Ectodermal cell (in vitro differentiated cells): ENCODE measurements at regions not wholly inside any gene's neighbourhood (a gene's known extent, or its start where the extent isn't known, plus 50 kb on each side); places are given as distances from the start of the nearest gene placed in this dataset.

ENCODE experiments used
- H3K27ac ChIP-seq: 2 replicates; pipeline ENCODE4 v1.7.0; 2013; ENCODE audit warnings: mild to moderate bottlenecking, low read depth, low read length; ENCODE audit not compliant: insufficient read depth, poor library complexity, severe bottlenecking
- H3K27me3 ChIP-seq: 2 replicates; pipeline ENCODE4 v1.7.0; 2013; ENCODE audit warnings: mild to moderate bottlenecking, low read length; ENCODE audit not compliant: insufficient read depth, control insufficient read depth, poor library complexity, severe bottlenecking
- H3K36me3 ChIP-seq: one replicate; pipeline ENCODE4 v1.7.0; 2013; ENCODE audit warnings: low read length; ENCODE audit not compliant: control insufficient read depth, insufficient read depth
- H3K4me1 ChIP-seq: one replicate; pipeline ENCODE4 v1.7.0; 2013; ENCODE audit warnings: low read length; ENCODE audit not compliant: control insufficient read depth, insufficient read depth
- H3K4me3 ChIP-seq: 2 replicates; pipeline ENCODE4 v1.7.0; 2013; ENCODE audit warnings: low read depth, low read length, control low read depth; ENCODE audit not compliant: insufficient read depth
- H3K9me3 ChIP-seq: 2 replicates; pipeline ENCODE4 v1.7.0; 2013; ENCODE audit warnings: mild to moderate bottlenecking, low read length, moderate library complexity; ENCODE audit not compliant: control insufficient read depth
- WGBS, 2 experiments: methylation state at CpG; one replicate each; pipeline ENCODE4 v1.1.7; 2013; ENCODE audit warnings: missing lambda C conversion rate in 2 of 2; 5-methylcytosine and 5-hydroxymethylcytosine counted together

GRCh38 chr1:30250338-30250983 is 472.9 kb downstream of the MATN1 start:
- no peaks in the 10 kb centered on the region for H3K4me1 ChIP-seq
- 81 to 86% methylated on average over 10 of the region's 10 CpGs for WGBS, 2 experiments
- no peak overlapping the region for H3K27ac ChIP-seq
- H3K4me3 ChIP-seq = no peak overlapping the region
- H3K27me3 ChIP-seq = no peaks in the 10 kb centered on the region
- no peaks in the 10 kb centered on the region for H3K9me3 ChIP-seq
- H3K36me3 ChIP-seq = no peaks in the 10 kb centered on the region

GRCh38 chr1:30249446-30250337 is 473.7 kb downstream of the MATN1 start:
- 92% methylated on average over 15 to 16 of the region's 16 CpGs for WGBS, 2 experiments
- Histone ChIP-seq H3K9me3 (no peaks in the 10 kb centered on the region), H3K27ac (no peak overlapping the region), H3K36me3 (no peaks in the 10 kb centered on the region), H3K4me3 (no peak overlapping the region), H3K4me1 (no peaks in the 10 kb centered on the region), H3K27me3 (peaks cover under 1% of the 10 kb centered on the region)

GRCh38 chr1:30248774-30249173 is 474.6 kb downstream of the MATN1 start:
- 85 to 93% methylated on average over 3 of the region's 3 CpGs for WGBS, 2 experiments
- Histone ChIP-seq H3K4me1 (no peaks in the 10 kb centered on the region), H3K36me3 (no peaks in the 10 kb centered on the region), H3K27ac (no peak overlapping the region), H3K4me3 (no peak overlapping the region), H3K9me3 (no peaks in the 10 kb centered on the region), H3K27me3 (peaks cover 9% of the 10 kb centered on the region)

- Histone ChIP-seq H3K36me3 (no peaks in the 10 kb centered on the region), H3K4me3 (no peak overlapping the region), H3K9me3 (no peaks in the 10 kb centered on the region), H3K27me3 (peaks cover 13% of the 10 kb centered on the region), H3K4me1 (peaks cover under 1% of the 10 kb centered on the region), H3K27ac (no peak overlapping the region)
- 90 to 97% methylated on average over 2 to 3 of the region's 3 CpGs for WGBS, 2 experiments
These were observed 475.0 kb downstream of the MATN1 start for GRCh38 chr1:30248373-30248772.

GRCh38 chr1:30244801-30245200 is 478.6 kb downstream of the MATN1 start:
- 95 to 96% methylated on average over 9 of the region's 9 CpGs for WGBS, 2 experiments
- H3K27ac ChIP-seq = no peak overlapping the region
- no peaks in the 10 kb centered on the region for H3K36me3 ChIP-seq
- H3K4me1 ChIP-seq = peaks cover 10% of the 10 kb centered on the region
- H3K4me3 ChIP-seq = no peak overlapping the region
- H3K9me3 ChIP-seq = no peaks in the 10 kb centered on the region
- H3K27me3 ChIP-seq = peaks cover 32% of the 10 kb centered on the region

GRCh38 chr1:30242722-30243457 is 480.5 kb downstream of the MATN1 start:
- Histone ChIP-seq H3K9me3 (no peaks in the 10 kb centered on the region), H3K4me3 (no peak overlapping the region), H3K27me3 (peaks cover 32% of the 10 kb centered on the region), H3K4me1 (peaks cover 10% of the 10 kb centered on the region), H3K36me3 (no peaks in the 10 kb centered on the region), H3K27ac (no peak overlapping the region)
- 39 to 40% methylated on average over 5 of the region's 5 CpGs for WGBS, 2 experiments

GRCh38 chr1:30242168-30242567 is 481.2 kb downstream of the MATN1 start:
- 76 to 79% methylated on average over 7 to 9 of the region's 9 CpGs for WGBS, 2 experiments

GRCh38 chr1:30241681-30242080 is 481.7 kb downstream of the MATN1 start:
- Histone ChIP-seq H3K4me1 (peaks cover 10% of the 10 kb centered on the region), H3K9me3 (no peaks in the 10 kb centered on the region), H3K27me3 (peaks cover 32% of the 10 kb centered on the region), H3K36me3 (no peaks in the 10 kb centered on the region), H3K4me3 (no peak overlapping the region), H3K27ac (no peak overlapping the region)
- 78 to 79% methylated on average over 3 of the region's 3 CpGs for WGBS, 2 experiments

More at GRCh38 chr1:30242168-30242567, 481.2 kb downstream of the MATN1 start:
- H3K9me3 ChIP-seq = no peaks in the 10 kb centered on the region
- H3K27me3 ChIP-seq = peaks cover 32% of the 10 kb centered on the region
- H3K4me1 ChIP-seq = peaks cover 10% of the 10 kb centered on the region
- no peaks in the 10 kb centered on the region for H3K36me3 ChIP-seq
- no peak overlapping the region for H3K4me3 ChIP-seq
- H3K27ac ChIP-seq = no peak overlapping the region

- H3K27me3 ChIP-seq = no peaks in the 10 kb centered on the region
- WGBS, 2 experiments = 90 to 91% methylated on average over 7 of the region's 7 CpGs
- no peaks in the 10 kb centered on the region for H3K36me3 ChIP-seq
- H3K4me1 ChIP-seq = no peaks in the 10 kb centered on the region
- H3K9me3 ChIP-seq = no peaks in the 10 kb centered on the region
- no peak overlapping the region for H3K4me3 ChIP-seq
- H3K27ac ChIP-seq = no peak overlapping the region
These were observed 489.3 kb downstream of the MATN1 start for GRCh38 chr1:30234091-30234490.
